HG02840 (cell line): ENCODE measurements at regions not wholly inside any gene's neighbourhood (a gene's known extent, or its start where the extent isn't known, plus 50 kb on each side); places are given as distances from the start of the nearest gene placed in this dataset.

Experiments used
- ATAC-seq: cut with Tn5 transposase; IDR thresholded peaks from one replicate; pipeline ENCODE4 v1.9.1; 2021; ENCODE audit warnings: mild to moderate bottlenecking, moderate library complexity, moderate number of reproducible peaks; ENCODE audit not compliant: unreplicated experiment, low FRiP score

DNA sequence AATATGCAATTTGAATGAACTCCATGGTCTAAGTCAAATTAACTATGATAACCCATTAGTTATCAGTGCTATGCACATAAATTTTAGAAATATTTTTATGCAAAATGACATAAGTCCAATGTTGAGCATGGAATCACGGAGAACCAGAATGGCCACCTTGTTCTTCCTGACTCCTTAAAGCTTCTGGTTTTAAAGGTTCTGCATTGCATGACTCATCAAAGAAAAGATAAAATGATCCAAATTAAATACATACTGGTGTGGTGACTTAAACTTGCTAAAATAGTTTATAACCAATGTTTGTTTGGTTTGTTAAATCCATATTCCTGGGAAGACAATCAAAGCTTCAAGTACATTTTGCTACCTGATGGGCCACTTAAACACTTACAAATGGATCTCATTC lies 1146.9 kb upstream of the NRXN1 start:
- no peak for ATAC-seq

DNA sequence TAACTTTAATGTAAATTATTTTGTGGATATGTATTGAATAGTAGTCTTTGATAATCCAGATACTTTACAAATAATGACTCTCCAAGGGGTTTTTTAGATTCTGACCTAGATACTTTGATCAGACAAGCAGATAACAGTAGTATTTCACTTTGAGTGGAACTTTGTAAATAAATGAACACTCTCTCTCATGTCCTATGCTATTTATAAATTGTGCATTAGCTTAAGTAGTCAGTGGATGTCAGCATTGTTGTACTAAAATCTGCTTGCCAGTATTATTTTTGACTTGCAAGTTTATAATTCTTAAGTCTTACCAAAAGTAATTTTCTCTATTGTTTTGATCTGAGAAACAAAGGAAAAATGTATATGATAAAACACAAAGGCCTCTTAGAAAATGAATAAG lies 1113.1 kb upstream of the NRXN1 start:
- no peak for ATAC-seq

DNA sequence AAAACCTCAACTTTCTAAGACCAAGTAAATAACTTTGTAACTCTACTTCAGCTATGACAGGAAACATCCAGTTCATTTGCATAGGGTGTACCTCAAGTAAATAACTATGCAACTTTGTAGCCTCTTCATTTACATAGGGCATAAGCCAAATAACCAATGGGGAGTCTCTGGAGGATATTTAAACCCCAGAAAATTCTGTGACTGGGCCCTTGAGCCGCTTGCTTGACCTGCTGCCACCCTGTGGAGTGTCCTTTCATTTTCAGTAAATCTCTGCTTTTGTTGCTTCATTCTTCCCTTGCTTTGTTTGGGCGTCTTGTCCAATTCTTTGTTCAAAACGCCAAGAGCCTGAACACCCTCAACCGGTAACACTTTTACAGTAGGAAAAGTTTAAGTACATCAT lies 1112.7 kb upstream of the NRXN1 start:
- ATAC-seq, result no peak

DNA sequence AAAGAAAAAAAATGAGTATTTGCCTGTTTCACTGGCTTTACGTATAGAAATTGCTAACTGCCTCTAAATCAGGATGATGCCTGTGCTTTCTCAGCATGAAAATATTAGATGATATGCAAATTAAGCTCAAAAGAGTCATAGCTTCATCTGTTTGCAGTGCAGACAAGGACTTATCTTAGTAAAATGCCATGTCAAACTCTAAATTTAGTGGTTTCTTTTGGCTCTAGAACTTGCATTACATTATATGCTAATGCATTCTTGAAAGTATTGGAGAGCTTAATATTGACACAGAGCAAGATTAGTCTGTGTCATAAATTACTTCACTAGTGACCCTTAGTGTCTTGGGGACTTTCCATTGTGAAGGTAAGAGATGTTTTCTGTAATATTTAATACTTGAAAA lies 1109.1 kb upstream of the NRXN1 start:
- ATAC-seq, result no peak

DNA sequence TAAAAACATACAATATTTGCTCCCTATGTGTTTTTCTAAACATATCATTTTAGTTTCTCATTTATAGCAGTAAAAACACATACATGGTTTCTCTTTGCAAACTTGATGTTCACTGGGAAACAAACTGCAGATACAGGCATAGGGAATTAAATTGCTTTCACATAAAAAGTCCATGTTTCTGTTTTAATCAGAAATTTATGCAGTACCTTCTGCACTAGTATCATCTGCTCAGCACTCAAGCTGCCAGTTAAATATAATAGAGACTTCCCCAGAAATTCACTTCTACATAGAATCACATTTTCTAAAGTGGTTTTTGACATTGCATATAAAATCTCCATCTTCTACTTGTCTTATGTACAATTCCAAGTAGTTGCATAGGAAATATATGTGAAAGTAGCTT lies 1107.3 kb upstream of the NRXN1 start:
- no peak for ATAC-seq

DNA sequence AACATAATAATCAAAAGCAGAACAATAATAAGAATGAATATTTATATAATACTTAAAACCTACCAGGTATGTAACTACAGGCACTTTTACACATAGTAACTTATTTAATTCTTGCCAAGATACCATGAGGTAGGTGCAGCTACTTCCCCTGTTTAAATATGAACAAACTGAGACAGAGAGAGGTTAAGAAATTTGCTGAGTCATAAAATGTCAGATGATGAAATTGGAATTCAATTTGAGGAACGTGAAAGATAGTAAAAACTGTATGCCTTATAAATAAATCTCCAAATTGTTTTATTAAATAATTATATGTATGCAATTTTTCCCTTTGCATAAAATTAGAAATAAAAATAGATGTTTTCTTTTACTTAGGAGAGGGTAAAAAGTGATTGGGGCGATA lies 1103.3 kb upstream of the NRXN1 start:
- no peak for ATAC-seq

DNA sequence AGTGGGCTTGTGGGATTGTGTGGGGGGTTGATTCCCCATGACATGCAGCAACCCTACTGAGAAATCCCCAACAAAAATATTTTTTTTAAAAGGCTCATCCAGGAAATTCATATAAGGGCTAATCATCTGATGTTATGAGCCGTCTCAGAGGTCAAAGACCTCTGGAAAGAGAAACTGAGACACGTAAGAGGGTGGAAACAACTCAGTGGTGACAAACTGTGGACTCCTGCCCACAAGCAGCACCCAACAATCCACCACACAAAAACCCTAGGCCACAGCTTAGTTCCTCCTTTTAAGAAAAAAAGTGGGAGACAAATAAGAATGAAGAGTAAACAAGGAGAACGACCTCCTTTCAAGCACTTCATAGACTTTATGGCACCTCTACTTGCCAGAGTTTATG lies 1096.1 kb upstream of the NRXN1 start:
- no peak for ATAC-seq

DNA sequence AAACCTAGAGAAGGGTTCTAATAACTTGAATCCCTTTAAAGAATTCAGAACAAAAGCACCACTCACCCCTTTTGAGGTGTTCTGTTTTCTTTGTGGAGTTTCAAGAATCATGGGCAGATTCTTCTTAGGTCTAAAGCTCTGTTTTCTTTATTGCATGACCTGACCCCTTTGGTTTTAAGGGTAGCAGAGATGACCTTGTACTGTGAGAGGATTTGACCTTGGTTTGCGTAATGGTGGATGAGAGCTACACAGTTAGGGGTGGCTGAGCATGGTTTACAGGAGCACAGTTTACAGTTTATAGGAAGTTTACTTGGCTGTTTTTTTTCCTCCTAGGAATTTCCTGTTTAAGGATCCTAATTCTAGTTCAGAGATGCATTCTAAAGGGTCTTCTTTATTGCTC lies 1095.6 kb upstream of the NRXN1 start:
- ATAC-seq, result no peak

DNA sequence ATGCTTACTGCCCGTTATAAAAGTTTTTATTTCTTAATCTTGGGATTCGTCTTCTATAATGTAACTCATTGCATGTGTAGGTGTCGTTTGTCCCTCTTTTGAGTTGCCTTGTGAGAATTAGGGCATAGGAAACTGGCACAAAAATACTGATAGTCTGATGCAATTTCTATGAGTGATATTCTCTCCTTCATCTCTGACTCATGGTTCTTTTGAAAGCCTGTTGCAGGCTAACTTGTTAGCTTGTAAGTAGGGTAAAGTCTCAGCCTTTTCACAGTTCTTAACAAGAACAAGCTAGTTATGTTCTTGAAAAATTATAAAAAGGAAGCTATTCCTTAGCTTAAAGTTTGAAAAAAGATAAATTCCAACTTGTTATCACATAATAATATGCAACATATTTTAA lies 1085.4 kb upstream of the NRXN1 start:
- ATAC-seq, result no peak

DNA sequence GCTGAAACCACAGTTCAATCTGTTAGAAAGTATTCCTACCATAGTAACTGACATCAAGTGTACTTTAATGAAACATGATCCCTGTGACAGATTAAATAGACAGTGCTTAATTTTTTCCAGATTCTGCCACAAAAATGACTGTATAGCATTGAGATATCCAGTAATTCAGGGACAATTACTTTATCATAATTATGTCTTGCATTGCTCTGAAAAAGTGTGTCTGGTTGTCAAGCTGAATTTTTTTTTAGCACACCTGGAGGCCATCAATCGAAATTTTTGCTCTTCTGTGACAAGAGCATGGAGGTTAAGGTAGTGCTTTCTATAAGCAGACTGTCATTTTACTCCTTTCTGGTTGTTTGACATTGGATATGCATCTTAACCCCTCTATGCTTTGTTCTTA lies 1083.8 kb upstream of the NRXN1 start:
- ATAC-seq, result no peak

DNA sequence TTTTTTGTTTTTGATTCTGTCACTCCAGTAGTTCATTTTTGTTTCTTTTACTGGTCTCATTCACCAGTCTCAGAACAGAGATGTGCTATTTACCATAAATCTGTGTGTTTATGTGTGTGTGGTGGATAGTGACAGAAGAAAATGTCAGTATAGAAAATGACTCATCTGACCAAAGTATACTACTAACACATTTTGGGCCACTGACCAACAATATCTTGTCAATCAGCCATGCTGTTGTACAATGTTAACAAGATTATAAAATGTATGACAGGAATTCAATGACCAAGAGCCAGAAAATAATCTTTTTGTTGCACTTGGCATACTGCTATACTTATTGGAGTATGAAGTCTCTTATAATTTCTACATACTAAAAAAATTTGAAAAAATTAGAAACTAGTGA lies 1081.4 kb upstream of the NRXN1 start:
- no peak for ATAC-seq

DNA sequence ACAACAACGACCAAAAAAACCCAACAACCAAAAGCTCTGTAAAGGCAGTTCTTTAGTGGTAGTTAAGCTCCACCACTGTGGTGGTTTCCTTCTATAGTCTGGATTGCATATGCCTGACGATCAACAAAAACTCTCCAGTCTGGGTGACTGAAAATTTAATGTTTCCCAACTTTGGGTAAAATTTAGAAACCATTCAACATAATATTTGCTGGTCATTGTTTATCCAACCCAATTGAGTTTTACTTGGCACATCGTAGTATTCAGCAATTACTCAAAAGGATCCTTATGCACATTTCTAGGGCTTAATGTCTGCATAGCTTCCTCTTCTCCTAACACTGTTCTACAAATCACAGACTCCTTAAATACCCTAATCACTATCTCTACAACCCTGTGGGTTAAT lies 1080.2 kb upstream of the NRXN1 start:
- no peak for ATAC-seq

DNA sequence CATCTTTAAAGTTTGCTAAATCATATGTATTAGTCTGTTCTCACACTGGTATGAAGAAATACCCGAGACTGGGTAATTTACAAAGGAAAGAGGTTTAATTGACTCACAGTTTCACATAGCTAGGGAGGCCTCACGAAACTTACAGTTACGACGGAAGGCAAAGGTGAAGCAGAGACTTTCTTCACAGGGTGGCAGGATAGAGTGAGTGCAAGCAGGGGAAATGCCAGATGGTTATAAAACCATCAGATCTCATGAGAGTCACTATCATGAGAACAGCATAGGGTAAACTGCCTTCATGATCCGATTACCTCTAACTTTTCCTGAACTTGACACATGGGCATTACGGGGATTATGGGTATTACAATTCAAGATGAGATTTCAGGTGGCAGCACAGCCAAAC lies 1075.2 kb upstream of the NRXN1 start:
- ATAC-seq, result no peak

DNA sequence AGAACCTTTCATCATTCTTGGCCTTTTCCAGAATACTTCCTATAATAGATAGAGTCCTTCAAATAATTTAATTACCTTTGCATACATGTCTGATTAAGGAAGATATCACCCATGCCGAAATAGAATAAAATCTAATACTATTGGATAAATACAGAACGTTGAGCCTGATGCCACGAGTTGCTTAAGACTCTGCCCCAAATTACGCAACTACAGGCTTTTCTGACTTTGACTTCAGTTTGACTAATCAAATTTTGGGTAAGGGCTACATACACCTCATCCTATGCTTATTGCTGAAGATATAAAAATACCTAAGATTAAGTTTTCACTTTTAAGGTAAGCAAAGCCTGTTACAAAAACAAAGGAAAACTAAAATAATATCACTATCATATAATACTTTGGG lies 1065.1 kb upstream of the NRXN1 start:
- no peak for ATAC-seq

DNA sequence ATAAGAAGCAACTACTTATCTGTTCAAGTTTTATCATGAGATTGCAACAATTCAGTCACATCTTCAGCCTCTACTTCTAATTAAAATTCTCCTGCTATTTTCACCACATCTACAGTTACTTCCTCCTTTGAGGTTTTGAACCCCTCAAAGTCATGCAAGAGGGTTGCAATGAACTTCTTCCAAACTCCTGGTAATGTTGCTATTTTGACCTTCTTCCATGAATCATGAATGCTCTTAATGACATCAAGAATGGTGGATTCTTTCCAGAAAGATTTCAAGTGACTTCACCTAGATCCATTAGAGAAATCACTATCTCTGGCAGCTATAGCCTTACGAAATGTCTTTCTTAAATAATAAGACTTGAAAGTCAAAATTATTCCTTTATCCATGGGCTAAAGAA lies 1052.8 kb upstream of the NRXN1 start:
- no peak for ATAC-seq

DNA sequence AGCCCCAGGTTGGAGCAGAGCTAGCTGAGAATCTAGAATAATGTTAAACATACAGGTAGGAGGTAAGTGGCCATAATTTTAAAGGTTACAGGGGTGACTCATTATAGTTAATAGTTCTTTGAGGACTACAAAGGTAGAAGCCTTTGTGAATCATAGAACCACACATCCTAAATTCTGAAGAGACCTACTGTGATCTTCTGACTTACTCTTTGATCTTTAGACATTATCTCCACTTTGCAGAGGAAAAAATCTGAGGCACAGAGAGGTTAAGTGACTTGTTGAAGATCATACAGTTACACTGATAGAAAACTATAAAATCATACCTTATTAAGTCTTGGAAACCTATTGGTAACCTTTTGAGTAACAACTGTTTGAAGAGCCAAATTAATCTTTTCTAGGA lies 1051.3 kb upstream of the NRXN1 start:
- no peak for ATAC-seq

DNA sequence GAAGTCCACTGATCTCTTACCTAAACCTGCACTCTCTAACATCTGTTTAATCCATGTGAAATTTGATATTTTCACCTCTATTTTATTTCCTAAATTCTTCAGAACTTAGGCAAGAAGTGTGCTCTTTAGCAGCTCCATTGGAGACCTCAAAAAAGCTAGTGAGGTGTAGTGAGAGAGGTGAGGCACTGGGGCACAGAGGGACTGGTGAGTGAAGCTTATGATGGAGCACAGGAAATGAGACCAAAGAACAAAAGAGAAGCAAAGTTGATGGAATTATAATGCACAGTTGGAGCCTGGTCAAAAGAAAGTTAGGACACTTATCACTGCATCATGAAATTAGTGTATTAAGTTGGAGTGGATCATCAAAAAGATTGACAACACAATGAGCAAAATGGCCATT lies 1050.7 kb upstream of the NRXN1 start:
- ATAC-seq, result no peak

DNA sequence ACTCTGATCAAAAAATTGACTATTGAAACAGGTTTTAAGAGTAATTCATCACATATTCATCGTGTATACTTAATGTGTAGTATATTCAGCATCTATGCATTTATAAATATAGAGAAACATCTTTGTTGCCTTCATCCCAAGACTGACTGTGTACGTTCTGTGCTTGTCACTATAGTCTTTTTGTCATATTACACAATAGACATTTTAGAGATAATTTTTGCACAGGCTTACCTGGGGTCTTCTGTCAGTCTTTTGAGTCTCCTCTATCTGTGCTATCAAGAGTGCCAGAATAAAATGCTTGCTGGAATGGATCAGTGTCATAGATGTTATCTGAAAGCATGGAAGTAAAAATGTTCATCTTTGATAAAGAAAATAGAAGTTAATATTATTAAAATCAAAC lies 1047.7 kb upstream of the NRXN1 start:
- ATAC-seq, result no peak

DNA sequence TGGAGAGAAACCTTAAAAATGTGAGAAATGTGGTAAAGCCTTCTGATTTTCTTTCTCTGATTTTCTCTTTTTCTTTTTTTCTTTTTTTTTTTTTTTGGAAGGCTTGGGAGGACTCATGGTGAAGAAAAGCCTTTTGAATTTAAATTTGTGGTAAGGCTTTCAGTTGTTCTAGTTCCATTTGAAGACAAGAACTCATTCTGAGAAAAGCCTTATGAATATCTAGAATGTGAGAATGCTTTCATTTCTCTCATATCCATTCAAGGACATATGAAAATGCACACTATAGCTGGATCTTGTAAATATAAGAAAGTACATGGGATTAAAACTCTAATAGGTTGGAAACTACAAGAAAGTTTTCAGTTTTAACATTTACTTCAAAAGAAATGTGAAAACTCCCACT lies 1045.2 kb upstream of the NRXN1 start:
- ATAC-seq, result no peak

DNA sequence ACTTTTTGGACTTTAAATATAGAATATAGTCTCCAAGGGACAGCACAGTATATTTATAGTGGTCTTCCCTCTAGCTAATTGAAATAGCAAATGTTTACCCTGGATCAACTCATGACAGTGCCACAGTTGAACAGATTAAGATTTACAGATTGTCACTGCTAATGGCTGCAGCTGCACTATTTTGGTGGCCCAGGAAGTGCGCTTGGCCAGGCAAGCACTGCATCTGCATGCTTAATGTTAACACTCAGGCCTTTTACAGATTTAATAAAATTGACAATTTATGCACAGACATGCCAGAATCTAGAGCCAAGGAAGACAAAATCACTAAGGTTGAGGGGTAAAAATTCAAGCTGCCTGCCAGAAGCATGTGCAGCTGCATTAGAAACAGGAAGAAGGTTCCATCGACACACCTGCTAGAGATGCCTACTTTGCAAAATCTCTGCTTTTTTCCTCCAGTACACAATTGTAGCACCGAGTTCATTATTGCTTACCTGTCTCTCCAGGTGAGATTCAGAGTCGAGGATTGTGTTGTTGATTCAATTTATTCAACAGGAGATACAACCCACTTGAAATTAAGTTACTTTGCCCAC lies 1042.3 kb upstream of the NRXN1 start:
- ATAC-seq, result no peak

DNA sequence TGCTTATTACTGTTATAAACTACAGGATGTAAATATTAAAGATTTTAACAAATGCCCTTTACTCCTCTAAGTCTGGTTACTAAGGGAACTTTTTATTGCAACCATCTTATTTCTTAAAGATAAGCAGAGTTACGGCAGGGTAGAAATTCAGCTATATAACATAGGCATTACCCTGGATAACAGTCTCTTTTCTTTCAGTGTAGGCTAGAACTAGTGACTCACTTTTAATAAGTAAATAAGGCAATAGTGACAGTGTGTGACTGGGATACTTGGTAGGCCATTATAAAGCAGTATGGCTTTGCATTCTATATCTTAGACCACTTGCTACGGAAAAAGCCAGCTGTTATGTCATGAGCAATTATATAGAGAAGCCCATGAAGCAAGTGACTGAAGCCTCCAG lies 1041.0 kb upstream of the NRXN1 start:
- no peak for ATAC-seq

DNA sequence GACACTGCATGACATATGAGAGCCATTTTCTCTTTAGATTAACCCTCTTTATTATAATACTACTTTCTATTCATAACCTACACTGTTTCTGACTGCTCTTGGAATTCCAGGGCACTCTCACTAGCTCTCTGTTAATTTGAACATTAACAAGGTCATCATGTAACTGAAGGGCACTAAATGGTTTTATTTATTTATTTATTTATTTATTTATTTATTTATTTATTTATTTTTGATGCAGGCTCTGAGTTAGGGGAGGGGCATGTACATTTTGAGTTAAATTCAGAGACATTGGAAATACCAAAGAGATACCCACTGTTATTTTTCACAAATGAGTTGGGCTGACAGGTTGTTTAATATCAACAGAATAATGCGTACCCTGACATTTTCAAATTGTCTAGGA lies 1038.7 kb upstream of the NRXN1 start:
- ATAC-seq, result no peak

DNA sequence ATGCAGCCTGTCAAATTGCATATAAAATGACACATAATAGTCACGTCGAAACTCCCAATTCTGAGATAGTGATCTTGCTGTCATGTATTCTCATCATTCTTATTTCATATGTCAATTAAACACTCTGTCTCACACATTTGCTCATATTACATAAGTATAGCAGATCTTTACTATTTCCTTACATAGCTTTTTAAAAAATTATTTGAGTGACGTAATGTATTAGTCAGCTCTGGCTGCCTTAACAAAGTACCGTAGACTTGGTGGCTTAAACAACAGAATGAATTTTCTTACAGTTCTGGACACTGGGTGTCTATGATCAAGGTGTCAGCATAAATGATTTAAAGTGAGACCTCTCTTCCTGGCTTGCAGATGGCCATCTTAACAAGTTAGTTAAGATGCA lies 1032.3 kb upstream of the NRXN1 start:
- no peak for ATAC-seq
